Hypothalamus (tissue), 51 donors: ENCODE measurements at regions not wholly inside any gene's neighbourhood (a gene's known extent, or its start where the extent isn't known, plus 50 kb on each side); places are given as distances from the start of the nearest gene placed in this dataset.
A peak's percentile ranks its signal among the peaks of the same experiment; 100 is the strongest.

Experiments
- DNase-seq, 51 donors: peaks; one replicate each; lab custom pipeline; 2025; lab: John Stamatoyannopoulos, UW

DNA sequence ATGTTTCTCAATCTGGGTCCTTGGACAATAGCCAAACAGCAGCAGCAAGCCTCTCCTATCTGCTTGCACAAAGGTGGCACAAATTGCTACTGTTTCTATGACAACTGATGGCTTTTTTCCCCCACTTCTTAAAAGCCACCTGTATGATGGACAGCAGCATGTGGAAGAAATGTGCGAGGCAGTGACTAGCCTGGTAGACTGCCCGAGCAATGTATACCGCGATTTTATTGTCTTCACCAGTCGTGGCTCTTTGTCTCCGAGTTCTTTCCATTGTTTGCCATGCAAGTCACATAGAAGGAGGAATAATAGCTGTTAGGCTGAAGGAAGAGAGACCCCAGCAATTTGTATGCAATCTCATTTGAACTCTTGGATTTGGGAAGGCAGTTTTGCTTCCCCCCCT is 79.4 kb downstream of the S1PR1 start:
- no peak for DNase-seq

DNA sequence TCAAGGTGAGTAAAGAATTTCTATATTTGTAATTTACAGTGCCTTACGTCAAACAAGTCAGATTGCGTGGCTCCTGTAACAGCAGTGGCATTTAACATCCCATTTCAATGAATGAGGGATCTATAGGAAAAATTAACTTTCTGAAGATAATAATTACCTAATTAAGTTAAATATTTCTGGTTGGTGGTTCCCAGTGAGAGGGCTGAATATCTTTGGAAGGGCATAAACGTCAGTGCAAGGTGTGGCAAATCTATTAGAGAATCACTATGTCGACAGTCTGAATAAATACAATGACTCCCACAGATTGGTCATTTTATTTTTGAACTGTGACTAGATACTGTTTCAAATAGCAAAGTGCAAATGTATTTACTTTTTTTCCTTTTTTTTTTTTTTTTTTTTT is 80.0 kb downstream of the S1PR1 start:
- DNase-seq = no peak

DNA sequence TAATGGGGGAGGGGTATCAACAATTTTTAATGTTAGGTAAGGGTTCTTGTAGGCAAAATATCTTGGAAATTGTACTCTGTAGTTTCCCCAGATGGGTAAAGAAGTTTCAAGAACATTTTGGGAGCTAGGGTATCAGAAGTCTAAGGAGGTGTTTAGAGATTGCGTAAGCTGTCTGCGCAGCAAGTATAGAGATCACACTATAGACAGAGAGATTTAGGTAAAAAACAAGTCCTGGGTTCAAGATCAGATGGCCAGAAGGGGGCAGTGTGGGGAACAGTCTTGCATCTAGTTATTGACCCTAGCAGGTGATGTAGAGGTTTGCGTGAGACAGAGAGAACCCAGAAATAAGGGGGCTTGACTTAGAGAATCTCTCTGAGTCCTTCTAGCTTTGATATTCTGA is 80.8 kb downstream of the S1PR1 start:
- no peak for DNase-seq

DNA sequence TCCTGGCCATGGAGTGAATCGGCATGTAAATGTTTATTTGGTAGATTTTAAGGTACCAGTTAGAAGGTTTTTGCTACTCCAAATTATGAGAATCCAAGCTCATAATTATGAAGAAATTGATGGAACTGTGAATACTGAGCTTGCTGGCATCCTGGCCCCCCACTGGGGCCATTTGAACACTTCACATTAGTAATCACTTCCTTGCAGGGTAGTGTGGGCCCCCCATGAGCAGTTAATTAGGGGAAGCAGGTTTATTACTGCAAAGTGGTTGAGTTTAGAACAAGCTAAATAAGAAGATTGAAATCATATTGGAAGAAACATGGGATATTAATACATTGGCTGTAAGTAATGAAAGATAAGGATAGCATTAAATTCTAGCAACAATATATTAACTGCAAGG is 86.7 kb downstream of the S1PR1 start:
- DNase-seq = no peak

DNA sequence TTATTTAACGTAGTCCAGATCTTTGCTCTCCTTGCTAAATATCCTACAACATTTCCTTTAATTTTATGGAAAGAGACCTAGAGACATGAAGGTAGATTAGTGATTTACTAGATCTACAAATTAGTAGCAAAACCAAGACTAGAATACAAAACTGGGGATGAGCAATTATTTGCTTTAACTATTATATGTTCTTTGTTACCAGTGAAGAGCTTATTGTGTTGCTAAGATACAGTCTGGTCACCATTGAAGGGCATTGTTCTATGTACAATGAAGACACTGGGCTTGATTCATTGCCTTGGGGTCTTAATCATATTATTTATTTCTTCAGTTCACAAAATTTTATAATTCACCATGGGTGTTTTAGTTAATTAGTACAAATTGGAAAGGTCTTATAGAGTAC is 88.3 kb downstream of the S1PR1 start:
- no peak for DNase-seq

DNA sequence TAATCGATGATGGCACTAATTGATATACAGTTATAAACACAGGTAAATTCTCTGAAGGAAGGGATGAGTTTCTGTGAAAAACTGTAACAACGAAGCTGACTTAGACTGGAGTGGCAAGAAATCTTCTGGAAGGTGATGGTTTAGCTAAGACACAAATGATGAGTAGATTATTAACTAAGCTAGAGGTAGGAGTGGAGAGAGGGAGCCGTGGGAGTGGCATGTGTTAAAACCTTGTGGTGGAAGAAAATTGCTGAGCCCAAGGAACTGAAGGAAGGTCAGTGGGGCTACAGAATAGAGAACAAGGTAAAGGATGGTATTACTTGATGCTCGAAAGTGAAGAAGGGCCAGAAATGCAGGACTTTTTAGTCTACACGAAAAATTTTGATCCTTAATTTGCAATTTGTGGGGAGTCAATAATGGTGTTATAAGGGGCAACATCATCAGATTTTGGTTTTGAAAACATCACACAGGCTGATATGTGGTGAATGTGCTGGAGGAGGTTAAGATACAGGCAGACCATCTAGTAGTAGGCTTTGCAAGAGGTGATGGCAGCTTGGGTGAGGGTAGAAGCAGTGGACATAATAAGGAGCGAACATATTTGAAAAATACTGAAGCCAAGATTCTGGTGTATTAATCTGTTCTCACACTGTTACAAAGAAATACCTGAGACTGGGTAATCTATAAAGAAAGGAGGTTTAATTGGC is 93.8 kb downstream of the S1PR1 start:
- no peak for DNase-seq

DNA sequence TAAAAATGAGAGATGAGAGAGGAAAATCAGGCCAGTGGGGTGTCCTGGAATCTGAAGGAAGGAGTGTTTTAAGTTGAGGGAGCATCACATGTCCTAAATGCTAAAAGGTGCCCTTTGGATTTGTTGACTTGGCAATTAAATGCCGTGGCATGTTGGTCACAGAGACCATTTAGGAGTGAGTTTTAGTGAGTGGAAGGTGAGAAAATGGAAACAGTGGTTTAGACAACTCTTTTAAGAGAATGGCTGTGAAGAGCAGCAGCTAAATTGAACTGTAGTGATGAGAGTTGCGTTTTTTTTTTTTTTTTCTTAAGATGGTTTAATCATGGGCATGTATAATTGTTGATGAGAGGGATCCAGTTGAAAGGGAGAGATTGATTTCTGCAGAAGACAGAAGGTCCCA is 95.0 kb downstream of the S1PR1 start:
- no peak for DNase-seq

DNA sequence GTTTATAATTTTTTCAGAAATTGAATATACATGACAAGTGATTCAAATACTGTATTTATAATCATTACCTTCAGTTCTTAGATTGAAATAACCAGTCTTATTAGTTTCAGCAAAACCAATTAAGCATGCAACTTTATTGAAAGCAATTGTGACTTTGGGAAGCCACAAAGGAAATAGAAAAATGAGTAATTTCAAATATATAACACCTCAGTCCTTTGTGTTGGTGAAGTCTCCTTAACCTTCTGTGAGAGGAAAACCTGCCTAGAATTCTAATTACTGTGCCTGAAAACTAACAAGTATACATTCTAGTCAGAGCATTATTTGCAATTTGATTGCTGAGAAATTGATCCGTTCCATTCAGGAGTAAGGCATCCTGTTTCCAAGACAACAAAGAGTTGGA is 95.8 kb downstream of the S1PR1 start:
- no peak for DNase-seq

DNA sequence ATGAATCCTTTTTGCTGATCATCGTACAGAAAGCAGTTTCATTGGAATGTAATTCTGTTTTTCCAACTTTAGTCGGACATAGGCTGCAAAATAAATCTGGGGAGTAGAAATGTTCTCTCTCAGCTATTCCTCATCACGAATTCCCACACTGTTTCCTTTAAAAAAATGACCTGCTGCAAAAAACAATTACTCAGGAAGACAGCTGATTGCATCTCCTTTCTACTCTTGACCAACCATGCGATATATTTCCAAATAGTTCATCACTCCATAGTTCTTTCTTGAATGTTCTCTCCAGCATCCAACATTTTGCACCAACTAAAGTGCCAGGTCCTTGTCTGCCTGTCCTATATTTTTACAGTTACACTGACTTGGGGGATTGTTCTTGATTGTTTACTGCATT is 96.4 kb downstream of the S1PR1 start:
- DNase-seq = no peak

DNA sequence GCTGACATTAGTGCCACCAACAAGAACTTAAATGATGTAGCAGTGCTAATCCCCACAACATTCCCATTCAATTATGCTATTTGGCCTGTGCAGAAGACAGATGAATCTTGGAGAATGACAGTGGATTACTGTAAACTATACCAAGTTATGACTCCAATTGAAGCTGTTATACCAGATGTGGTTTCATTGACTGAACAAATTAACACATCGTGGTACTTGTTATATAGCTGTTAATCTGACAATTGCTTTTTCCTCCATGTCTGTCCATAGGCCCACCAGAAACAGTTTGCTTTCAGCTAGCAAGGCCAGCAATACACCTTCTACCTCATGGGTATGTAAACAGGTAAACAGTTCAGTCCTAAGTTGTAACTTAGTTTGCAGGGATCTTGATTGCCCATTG is 101.1 kb downstream of the S1PR1 start:
- DNase-seq = no peak

DNA sequence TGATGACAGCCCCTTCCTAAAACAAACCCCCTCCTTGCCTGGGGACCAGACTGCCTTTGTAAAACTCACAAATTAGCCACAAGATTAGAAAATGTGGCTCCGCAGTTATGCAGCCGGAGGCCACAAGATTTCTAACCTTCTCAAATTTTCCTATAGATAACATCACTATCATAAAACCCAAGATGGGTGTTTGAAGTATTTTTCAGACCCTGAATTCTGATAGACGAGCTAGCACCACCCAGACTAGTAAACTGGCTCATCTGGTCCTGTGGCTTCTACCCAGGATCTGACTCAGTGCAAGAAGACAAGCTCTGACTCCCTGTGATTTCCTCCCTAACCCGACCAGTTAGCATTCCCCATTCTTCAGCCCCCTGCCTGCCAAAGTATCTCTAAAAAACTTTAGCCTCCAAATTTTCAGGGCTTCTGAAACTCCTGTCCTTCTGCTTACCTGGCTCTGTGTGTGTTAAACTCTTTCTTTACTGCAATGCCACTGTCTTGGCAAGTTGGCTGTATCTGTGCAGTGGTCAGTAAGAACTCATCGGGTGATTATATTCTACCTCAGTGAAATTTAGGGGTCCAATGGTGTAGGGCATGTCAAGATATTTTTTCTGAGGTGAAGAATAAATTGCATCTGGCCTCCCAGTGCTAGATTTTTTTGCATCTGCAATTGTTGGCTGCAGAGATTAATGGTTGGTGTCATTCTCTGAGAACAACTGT is 102.1 kb downstream of the S1PR1 start:
- no peak for DNase-seq

DNA sequence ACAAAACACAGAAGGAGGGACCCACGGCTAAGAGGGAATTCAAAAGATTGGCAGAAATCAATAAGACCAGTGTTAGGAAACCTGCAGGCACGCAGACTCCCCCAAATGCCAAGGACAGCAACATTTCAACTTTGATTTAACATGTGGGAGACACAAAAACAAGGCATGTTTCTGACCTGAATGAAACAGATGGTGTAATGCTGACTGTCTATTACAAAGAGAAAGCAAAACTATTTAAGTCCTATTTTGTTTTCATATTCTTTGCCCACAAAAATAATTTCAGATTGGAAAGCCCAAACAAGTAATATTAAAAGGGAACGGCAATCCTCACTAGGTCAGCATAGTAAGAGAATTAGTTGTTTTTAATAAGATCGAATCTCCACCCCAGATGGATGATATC is 107.9 kb downstream of the S1PR1 start:
- DNase-seq = no peak

DNA sequence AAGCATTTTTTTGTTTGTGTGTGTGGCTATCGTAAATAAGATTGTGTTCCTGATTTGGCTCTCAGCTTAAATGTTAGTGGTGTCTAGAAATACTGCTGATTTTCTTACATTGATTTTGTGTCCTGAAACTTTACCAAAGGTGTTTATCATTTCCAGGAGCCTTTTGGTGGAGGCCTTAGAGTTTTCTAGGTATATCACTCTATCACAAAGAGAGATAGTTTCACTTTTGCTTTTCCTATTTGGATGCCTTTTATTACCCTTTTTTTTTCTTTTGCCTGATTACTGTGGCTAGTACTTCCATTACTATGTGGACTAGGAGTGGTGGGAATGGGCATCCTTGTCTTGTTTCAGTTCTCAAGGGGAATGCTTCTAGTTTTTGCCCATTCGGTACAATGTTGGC is 109.6 kb downstream of the S1PR1 start:
- no peak for DNase-seq

DNA sequence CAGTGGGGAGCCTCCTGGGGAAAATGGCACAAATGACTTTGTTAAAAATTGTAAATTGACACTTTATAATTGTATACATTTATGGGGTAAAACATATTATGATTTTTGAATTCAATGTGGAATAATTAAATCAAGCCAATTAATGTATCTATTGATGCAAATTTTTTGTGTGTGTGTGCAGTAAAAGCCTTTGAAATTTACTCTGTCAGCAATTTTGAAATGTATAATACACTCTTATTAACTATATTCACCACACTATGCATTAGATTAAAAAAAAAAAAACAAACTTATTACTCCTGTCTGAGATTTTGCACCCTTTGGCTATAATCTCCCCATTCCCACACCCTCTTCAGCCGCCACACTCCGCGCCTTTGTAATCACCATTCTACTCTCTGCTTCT is 119.2 kb downstream of the S1PR1 start:
- DNase-seq = no peak

DNA sequence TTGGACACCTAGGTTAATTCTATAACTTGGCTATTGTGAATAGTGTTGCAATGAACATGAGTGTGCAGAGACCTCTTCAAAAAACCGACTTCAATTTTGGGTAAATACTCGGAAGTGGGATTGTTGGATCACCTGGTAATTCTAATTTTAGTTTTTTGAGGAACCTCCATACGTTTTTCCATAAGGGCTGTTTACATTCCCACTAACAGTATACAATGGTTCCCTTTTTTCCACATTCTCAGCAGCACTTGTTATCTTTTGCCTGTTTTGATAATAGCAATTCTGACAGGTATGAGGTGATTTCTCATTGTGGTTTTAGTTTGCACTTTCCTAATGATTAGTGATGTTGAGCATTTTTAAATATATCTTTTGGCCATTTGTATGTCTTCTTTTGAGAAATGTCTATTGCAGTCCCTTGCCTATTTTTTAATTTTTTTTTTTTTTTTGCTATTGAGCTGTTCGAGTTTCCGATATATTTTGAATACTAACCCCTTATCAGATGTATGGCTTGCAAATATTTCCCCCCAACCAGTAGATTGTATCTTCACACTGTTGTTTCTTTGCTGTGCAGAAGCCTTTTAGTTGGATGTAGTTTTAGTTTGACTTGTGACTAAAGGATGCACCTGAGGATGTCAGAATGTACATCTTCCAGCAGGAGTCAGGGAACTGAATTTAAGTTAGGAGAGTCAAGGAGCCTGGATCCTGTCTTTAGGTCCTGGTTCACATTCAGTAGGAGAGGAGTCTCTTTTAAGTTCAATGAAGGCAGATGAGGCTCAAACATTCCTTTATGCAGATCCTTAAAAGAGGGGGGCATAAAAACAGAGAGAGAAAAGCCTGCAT is 120.0 kb downstream of the S1PR1 start:
- DNase-seq = no peak

DNA sequence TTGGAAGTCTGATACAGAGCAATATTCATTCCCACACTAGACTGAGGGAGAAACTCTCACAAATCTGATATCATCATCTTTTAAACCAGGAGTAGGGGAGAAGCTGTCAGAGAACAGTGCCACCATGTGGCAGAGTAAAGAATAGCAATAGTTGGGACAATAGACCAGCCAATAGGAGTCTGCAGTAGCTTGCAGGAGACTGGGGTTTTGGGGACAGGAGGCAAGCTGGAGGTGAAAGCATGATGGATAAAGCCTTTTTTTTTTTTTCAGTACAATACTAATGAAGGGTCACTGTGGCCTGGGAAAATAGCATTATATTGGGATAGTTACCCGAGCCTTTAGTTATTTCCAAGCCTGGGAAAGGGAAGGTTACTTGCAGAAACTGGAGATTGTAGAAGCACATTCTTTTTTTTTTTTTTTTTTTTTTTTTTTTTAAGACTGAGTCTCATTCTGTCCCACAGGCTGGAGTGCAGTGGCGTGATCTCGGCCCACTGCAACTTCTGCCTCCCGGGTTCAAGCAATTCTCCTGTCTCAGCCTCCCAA is 120.7 kb downstream of the S1PR1 start:
- peak in 34 of 51 donors; percentile 1 to 80 (median 29) for DNase-seq

DNA sequence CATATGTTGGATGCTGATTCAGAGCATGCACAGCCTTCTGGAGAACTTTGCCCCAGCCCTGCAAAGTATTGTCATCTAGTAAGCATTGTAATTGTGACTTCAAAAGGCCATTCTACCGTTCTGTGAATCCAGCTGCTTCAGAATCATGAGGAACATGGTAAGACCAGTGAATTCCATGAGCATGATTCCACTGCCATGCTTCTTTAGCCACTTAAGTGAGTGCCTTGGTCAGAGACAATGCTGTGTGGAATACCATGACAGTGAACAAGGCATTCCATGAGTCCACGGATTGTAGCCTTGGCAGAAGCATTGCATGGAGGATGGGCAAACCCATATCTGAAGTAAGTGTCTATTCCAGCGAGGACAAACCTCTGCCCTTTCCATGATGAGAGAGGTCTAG is 123.7 kb downstream of the S1PR1 start:
- no peak for DNase-seq

DNA sequence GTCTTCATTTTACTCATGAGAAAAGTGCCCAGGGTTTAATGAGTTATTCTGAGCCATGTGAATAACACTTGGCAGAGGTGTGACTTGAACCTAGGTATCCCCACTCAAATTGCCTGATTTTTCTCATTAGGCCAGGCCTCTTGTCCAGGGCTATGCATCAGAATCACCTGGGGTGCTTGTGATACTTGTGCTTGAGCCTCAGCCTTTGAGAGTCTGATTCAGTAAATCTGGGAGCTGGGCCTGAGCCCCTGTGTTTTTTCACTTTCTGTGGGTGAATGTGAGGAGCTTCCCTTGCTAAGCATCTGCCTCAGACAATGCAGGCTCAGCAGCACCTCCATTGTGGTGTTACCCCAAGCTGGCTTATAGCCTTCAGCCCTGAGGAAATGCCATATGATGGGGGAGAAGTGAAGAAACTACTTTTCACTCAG is 127.1 kb downstream of the S1PR1 start:
- no peak for DNase-seq

DNA sequence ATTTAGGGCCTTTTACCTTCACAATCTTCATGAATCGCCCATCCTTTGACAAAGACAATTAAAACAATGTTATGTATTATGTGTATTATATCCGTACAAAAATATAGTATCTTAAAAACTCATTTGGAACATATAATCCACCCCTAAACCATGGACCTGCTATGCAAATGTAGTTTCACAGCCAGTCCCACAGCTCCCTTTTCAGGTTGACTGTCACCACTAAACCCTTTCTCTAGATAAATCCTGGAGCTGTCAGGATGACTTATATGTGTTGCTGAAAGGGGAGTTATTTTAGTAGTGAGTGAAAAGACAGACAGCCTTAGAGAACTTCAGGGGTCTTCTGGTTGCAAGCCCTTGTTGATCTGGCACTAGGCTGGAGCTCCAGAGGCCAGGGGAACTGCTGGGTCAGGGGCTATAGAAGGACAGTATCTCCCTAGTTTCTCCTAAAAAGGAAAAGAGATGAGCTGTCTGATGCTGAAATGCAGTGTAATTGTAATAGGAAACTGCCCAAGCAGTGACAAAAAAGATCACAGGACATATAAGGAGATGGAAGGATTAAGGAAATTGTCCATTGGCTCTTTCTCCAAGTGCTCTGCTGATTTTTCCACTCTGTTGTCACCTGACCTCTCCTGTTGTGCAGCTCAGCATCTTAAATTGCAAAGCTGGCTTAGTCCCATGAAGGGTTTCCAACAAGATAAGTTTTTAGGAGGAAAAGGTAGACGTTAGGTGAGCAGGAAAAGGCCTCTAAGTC is 127.7 kb downstream of the S1PR1 start:
- DNase-seq = no peak

DNA sequence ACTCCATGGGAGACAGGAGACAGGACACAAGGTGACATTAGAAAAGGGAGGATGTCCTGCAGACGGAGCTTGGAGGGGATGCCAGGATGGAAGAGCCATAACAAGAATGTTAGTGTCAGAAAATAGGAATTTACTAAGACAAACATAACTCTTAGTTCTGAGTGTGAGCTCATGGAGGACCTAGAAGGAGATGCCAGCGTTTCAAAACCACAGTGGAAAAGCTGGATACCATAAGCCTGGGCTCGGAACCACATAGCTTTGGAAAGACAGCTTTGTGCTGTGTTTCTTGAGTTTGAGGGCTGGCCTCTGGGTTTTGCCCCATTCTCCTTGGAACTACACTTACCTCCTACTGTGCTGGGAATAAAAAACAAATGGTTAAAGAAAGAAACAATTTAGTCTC is 128.4 kb downstream of the S1PR1 start:
- no peak for DNase-seq

DNA sequence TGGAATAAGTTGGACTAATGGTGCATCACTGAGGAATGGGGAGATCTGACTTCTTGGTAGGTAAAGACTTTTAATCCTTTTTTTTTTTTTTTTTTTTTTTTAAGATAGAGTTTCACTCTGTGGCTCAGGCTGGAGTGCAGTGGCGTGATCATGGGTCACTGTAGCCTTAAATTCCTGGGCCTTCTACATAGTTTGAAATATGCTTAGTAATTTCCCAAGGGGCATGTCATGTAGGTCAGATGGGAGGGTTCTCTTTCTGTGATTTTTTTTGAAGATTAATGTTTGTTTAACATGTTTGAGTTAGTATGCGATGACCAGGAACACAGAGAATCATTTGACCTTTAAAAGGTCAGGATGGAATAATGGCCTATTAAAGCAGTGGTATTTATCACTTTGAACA is 129.1 kb downstream of the S1PR1 start:
- no peak for DNase-seq
